WI38 (cell line): ENCODE measurements at regions not wholly inside any gene's neighbourhood (a gene's known extent, or its start where the extent isn't known, plus 50 kb on each side); places are given as distances from the start of the nearest gene placed in this dataset.
A peak's percentile ranks its signal among the peaks of the same experiment; 100 is the strongest.

Source experiments
- H3K4me3 ChIP-seq: 2 replicates; pipeline ENCODE4 v1.5.1; 2011; ENCODE audit warnings: low read depth, mild to moderate bottlenecking, control low read depth, low read length
- CTCF ChIP-seq: IDR thresholded peaks from 2 replicates; pipeline ENCODE4 v1.5.1; 2012; ENCODE audit warnings: low read depth, mild to moderate bottlenecking, control low read depth, low read length

GRCh38 chr3:162845918-162846317 is 1349.3 kb downstream of the OTOL1 start:
- TF ChIP-seq CTCF = no peak
- H3K4me3 ChIP-seq = peak overlapping the region; percentile 36

GRCh38 chr3:162847511-162847910 is 1350.9 kb downstream of the OTOL1 start:
- TF ChIP-seq CTCF = no peak
- no peak overlapping the region for H3K4me3 ChIP-seq

DNA sequence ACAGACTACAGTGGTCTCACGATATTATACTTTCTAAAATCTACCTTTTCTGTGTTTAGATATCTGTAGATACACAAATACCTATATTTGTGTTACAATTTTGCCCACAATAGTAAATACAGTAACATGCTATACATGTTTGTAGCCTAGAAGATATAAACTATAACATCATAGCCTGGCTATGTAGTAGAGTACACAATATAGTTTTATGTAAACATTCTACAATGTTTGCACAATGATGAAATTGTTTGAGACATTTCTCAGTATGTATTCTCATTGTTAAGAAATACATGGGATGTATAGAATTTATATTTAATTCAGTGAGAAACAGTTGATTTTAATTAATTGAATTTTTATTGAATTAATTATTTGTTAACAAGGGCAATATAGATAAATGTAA is 1367.0 kb downstream of the OTOL1 start:
- no peak overlapping the region for H3K4me3 ChIP-seq
- TF ChIP-seq CTCF = no peak

DNA sequence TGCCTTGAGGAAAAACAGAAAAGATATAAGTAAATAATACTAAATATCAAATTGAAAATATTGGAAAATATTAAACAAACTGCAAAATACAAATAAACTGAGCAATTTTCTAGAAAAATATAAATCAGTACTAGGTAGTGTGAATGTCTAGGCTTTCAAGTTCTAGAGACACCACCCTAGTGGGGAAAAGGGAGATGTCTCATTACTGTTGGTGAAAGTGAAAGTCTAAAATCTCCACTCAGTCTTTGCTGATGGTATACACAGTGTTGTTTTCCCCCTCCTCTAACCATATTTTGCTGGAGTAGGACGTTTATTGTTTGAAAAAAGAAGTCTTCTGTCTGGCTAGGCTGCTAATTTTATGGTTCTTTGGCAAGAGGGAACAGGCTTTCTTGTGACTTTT is 1368.9 kb downstream of the OTOL1 start:
- no peak for TF ChIP-seq CTCF
- peak overlapping the region; percentile 47 for H3K4me3 ChIP-seq

GRCh38 chr3:162879021-162879562 is 1382.5 kb downstream of the OTOL1 start:
- no peak for TF ChIP-seq CTCF

DNA sequence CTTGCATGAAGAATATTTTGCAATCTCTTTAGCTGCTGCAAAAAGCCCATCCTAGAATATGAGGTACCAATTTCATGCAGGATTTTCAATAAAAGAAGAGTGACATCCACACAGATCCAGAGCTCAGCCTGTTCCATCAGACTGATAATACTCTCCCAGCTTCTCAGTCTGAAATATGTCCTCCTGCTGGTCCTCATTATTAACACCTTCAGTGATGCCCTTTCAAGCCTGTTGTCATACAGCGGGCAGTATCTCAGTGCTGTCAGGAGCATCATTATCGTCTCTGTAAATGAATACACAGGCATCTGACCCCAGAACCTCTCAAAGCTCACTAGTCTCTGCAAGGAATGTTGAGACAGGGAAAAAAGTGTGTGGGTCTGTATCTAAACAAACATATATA is 1387.8 kb downstream of the OTOL1 start:
- H3K4me3 ChIP-seq = no peak overlapping the region
- TF ChIP-seq CTCF = no peak

More at GRCh38 chr3:162879021-162879562, 1382.5 kb downstream of the OTOL1 start:
- H3K4me3 ChIP-seq = no peak overlapping the region

DNA sequence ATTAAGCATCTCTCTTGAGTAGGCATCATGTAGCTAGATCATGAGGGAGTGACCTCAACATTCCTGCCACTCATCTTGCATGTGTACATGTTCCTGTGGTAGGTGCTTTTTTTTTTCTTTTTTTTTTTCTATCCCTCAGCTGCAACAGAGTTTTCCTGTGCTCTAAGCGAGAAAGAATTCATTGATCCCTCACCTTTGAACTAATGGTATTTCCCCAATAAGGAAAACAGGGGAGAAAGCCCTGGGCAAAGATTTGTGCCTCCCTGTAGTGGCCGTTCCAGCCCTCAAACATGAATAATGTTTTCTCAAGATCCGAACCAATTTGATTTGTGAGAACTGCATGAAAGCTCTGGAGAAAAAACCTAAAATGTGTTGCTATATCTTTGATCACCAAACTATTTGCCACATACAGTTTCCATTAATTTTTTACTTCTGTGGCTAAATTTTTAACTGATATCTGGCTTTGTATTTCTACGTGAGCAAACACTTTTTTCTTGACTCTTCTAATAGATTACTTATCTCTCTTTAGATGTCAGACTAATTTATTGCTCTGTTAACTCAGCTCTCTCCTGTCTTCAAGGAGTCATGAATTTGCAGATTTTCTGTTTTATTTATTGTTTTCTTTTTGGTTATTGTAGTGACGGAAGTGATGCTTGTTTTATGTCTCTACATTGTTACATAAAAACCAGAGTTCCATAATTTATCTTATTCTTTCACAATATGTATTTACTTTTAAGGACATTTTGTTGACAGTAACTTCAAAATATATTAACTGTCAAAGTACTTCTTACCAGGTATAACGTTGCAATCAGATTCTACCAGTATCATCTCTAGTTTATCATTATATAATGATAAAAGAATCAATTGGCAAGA is 1396.5 kb downstream of the OTOL1 start:
- no peak overlapping the region for H3K4me3 ChIP-seq
- TF ChIP-seq CTCF = no peak
